ENCODE measurements at regions not wholly inside any gene's neighbourhood (a gene's known extent, or its start where the extent isn't known, plus 50 kb on each side); places are given as distances from the start of the nearest gene placed in this dataset.

- CTCF ChIA-PET = no interaction called here
- no peak for DNase-seq
- no peaks in the 10 kb centered on the region for H3K36me3 Mint-ChIP-seq
- no peaks in the 10 kb centered on the region for H3K27me3 Mint-ChIP-seq
- H3K27ac Mint-ChIP-seq = no peak overlapping the region
- no peak overlapping the region for H3K4me3 Mint-ChIP-seq
- no peaks in the 10 kb centered on the region for H3K4me1 Mint-ChIP-seq
- H3K9me3 Mint-ChIP-seq = peaks cover 17% of the 10 kb centered on the region
Measured at GRCh38 chr12:20232931-20233675, 135.2 kb upstream of the PDE3A start.

DNA sequence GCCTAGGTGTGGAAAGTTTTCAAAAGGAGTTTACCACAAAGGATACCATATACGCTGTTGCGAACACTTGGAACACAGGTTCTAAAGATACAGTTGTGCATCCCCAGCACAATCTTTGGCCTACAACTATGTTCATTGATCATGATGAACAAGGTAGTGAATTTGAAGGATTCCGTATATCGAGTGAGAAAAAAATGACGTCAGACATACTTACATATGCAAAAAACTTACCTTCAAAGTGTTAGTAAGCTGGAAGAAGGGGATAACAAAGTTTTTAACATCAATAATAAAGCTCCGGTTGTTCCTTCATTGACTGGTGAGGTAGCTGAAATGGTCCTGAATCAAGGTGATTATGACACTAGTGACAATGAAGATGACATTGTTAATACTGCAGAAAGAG, 133.9 kb upstream of the PDE3A start:
- Mint-ChIP-seq H3K27ac (no peak overlapping the region), H3K27me3 (no peaks in the 10 kb centered on the region), H3K4me3 (no peak overlapping the region), H3K9me3 (peaks cover 22% of the 10 kb centered on the region), H3K36me3 (no peaks in the 10 kb centered on the region), H3K4me1 (no peaks in the 10 kb centered on the region)
- CTCF ChIA-PET = no interaction called here
- no peak for DNase-seq

DNA sequence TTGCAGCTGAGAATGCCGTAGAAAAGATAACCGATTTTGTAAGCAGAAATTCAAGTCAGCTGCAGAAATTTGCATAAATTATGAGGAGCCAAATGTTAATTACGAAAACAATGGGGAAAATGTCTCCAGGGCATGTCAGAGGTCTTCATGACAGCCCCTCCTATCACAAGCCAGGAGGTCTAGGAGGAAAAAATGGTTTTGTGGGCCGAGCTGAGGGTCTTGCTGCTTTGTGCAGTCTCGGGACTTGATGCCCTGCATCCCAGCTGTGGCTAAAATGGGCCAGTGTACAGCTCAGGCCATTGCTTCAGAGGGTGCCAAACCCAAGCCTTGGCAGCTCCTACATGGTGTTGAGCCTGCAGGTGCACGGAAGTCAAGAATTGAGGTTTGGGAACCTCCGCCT, 131.2 kb upstream of the PDE3A start:
- Mint-ChIP-seq H3K27me3 (no peaks in the 10 kb centered on the region), H3K27ac (no peak overlapping the region), H3K36me3 (no peaks in the 10 kb centered on the region), H3K4me3 (no peak overlapping the region), H3K4me1 (no peaks in the 10 kb centered on the region), H3K9me3 (peaks cover 13% of the 10 kb centered on the region)
- CTCF ChIA-PET = no interaction called here
- no peak for DNase-seq

DNA sequence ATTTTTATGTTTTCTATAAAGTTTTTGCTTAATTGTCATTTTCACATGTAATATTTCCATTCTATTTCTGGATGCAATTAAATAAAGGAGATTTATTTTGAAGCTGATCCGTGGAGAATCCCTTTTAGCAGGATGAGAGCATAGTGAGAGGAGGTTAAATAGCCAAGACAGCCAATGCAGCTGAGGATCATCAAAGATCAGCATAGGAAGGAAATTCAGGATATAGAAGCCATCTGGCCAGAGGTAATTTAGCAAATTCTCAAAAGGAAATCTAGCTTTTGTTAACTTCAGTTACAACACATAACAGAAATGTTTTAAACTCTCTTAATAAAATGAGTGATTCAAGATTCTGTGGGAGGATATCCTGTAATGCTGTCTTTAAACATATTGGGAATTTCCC, 122.8 kb upstream of the PDE3A start:
- CTCF ChIA-PET = no interaction called here
- no peaks in the 10 kb centered on the region for H3K27me3 Mint-ChIP-seq
- H3K27ac Mint-ChIP-seq = no peak overlapping the region
- no peaks in the 10 kb centered on the region for H3K4me1 Mint-ChIP-seq
- peaks cover 4% of the 10 kb centered on the region for H3K9me3 Mint-ChIP-seq
- no peak overlapping the region for H3K4me3 Mint-ChIP-seq
- DNase-seq = no peak
- no peaks in the 10 kb centered on the region for H3K36me3 Mint-ChIP-seq

DNA sequence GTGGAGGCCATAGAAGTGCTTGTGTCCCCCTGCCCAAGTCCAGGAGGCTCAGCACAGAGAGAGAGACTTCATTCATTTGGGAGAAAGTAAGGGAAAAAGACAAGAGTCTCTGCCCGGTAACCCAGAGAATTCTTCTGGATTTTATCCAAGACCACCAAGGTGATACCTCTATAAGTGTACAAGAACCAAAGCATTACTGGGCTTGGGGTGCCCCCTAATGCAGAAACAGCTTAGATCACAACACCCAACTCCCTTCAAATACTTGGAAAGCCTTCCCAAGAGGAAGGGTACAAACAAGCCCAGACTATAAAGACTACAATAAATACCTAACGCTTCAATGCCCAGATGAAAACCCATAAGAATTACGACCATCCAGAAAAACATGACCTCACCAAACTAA, 119.7 kb upstream of the PDE3A start:
- H3K4me3 Mint-ChIP-seq = no peak overlapping the region
- no peak overlapping the region for H3K27ac Mint-ChIP-seq
- H3K4me1 Mint-ChIP-seq = no peaks in the 10 kb centered on the region
- no peaks in the 10 kb centered on the region for H3K36me3 Mint-ChIP-seq
- no peaks in the 10 kb centered on the region for H3K27me3 Mint-ChIP-seq
- DNase-seq = no peak
- CTCF ChIA-PET = no interaction called here
- peaks cover 4% of the 10 kb centered on the region for H3K9me3 Mint-ChIP-seq

DNA sequence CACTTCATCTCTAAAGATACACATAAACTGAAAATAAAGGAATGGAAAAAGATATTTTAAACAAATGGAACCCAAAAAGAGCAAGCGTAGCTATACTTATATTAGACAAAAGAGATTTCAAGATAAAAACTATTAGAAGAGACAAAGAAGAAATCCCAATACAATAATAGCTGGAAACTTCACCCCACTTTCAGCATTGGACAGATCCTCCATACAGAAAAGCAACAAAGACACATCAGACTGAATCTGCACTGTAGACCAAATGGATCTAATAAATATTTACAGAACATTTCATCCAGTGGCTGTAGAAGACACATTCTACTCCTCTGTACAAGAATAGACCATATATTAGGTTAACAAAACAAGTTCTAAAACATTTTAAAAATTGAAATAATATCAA, 117.6 kb upstream of the PDE3A start:
- Mint-ChIP-seq H3K4me3 (no peak overlapping the region), H3K27ac (no peak overlapping the region), H3K36me3 (no peaks in the 10 kb centered on the region), H3K27me3 (no peaks in the 10 kb centered on the region), H3K4me1 (no peaks in the 10 kb centered on the region), H3K9me3 (peaks cover 4% of the 10 kb centered on the region)
- DNase-seq = no peak
- CTCF ChIA-PET = no interaction called here

GRCh38 chr12:20257311-20257710, 111.0 kb upstream of the PDE3A start:
- H3K27ac Mint-ChIP-seq = no peak overlapping the region
- no peaks in the 10 kb centered on the region for H3K4me1 Mint-ChIP-seq
- H3K27me3 Mint-ChIP-seq = no peaks in the 10 kb centered on the region
- no peak for DNase-seq
- no peaks in the 10 kb centered on the region for H3K9me3 Mint-ChIP-seq
- CTCF ChIA-PET = no interaction called here
- no peaks in the 10 kb centered on the region for H3K36me3 Mint-ChIP-seq
- H3K4me3 Mint-ChIP-seq = no peak overlapping the region

DNA sequence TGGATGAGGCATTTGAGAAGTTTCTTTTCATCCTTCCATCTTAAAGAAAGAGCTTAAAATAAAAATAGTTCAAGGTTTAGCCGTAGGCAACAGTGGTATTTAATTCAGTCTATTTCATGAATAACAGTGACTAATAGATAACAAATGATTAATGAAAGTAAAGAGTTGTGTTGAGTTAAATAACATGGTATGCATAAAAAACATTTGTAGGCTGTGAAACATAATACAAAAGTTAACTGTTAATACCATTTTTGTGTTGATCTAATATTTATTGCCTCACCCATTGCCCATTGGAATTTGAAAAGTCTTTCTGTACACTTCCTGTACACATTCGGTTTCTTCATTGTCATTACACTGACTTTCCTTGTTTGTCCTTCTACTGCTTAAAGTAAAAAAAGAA, 108.6 kb upstream of the PDE3A start:
- CTCF ChIA-PET = no interaction called here
- Mint-ChIP-seq H3K9me3 (no peaks in the 10 kb centered on the region), H3K4me3 (no peak overlapping the region), H3K27me3 (no peaks in the 10 kb centered on the region), H3K36me3 (no peaks in the 10 kb centered on the region), H3K27ac (no peak overlapping the region), H3K4me1 (no peaks in the 10 kb centered on the region)
- DNase-seq = no peak

DNA sequence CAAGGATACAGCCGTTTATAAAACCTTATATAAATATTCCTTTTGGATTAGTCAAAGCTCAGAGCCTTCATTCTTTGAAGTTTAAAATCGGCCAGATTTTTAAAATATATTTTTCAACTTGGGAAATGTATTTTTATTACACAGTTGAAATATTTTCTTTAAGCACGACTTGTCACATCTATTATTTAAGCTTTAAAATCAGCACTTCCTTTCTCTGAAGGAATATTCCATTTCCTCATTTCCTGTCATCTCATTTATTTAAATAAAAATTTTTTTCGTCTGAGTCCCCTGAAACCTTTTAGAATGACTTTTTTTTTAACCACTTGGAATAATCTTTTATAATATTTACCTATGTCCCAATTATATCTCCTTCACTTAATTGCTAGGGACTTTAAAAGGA, 107.5 kb upstream of the PDE3A start:
- no peaks in the 10 kb centered on the region for H3K36me3 Mint-ChIP-seq
- H3K4me3 Mint-ChIP-seq = no peak overlapping the region
- H3K9me3 Mint-ChIP-seq = peaks cover 2% of the 10 kb centered on the region
- no peak overlapping the region for H3K27ac Mint-ChIP-seq
- H3K4me1 Mint-ChIP-seq = no peaks in the 10 kb centered on the region
- no peak for DNase-seq
- no peaks in the 10 kb centered on the region for H3K27me3 Mint-ChIP-seq
- CTCF ChIA-PET = no interaction called here

DNA sequence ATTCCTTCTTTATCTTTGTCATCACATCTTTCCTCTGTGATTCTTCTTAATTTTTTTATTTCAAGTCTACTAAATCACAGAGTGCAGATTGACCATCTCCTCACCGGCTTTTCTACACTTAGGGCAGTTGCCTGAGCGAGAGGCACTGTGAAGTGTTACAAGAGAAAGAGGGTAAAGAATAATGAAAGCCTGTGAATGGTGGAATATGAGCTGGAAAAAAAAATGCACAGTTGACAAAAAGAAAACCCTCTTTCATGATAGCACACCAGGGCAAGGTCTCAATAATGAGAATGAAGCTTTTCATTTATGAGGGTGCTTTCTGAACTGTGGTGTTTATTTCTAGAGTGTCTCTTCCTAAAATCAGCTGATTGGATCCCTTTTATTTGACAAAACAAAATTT, 106.2 kb upstream of the PDE3A start:
- Mint-ChIP-seq H3K4me1 (no peaks in the 10 kb centered on the region), H3K27me3 (no peaks in the 10 kb centered on the region), H3K27ac (no peak overlapping the region), H3K4me3 (no peak overlapping the region), H3K9me3 (peaks cover 2% of the 10 kb centered on the region), H3K36me3 (no peaks in the 10 kb centered on the region)
- DNase-seq = no peak
- CTCF ChIA-PET = no interaction called here

DNA sequence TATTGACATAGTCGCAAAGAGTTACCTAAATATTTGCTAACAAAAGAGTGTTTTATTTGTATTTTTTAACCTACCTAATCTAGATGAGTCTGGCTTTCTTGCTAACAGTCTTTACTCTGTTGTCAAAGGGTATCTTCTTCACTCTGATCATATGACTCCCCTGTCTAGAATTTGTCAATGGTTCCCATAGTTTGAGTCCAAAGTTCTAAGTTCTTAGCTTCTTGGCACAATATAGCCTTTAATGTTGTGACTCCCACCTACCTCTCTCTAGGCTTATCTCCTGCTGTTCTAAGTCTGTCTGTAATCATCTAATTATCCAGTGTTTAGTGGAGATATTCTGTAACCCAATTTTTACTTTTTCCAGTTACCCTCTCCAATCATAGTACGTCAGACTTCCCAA, 104.3 kb upstream of the PDE3A start:
- no peak overlapping the region for H3K27ac Mint-ChIP-seq
- no peak for DNase-seq
- no peaks in the 10 kb centered on the region for H3K36me3 Mint-ChIP-seq
- H3K9me3 Mint-ChIP-seq = peaks cover 2% of the 10 kb centered on the region
- CTCF ChIA-PET = no interaction called here
- H3K27me3 Mint-ChIP-seq = no peaks in the 10 kb centered on the region
- no peaks in the 10 kb centered on the region for H3K4me1 Mint-ChIP-seq
- no peak overlapping the region for H3K4me3 Mint-ChIP-seq

GRCh38 chr12:20264608-20265114, 103.7 kb upstream of the PDE3A start:
- CTCF ChIA-PET = no interaction called here
- Mint-ChIP-seq H3K4me1 (no peaks in the 10 kb centered on the region), H3K9me3 (peaks cover 2% of the 10 kb centered on the region), H3K27me3 (no peaks in the 10 kb centered on the region), H3K36me3 (no peaks in the 10 kb centered on the region), H3K27ac (no peak overlapping the region), H3K4me3 (no peak overlapping the region)
- DNase-seq = no peak

DNA sequence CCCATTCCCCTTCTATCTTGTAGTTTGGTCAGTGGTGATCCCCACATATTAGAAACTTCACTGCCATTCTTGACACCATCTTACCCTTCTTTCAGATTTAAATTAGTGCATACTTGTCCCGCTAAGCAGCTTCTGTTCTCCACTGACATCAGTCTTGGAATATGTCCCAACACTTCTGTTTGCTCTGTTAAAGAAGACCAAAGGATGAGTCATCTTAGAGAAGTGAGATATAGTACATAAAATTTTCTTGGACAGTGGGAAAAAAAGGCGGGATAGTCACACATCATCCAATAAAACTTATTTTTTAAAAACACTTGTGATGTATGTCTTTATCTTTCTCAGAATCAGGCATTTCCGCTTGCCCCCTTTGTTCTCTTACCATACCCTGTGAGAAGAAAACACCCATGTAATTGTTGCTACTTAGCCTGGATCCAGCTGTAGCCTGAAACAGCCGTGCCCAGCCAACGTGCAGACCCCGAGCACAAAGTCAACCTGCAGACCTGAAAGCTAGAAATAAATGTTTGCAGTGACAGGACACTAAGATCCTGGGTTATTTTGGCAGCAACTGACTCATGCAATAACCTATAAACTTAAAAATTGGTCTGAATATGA, 100.1 kb upstream of the PDE3A start:
- DNase-seq = no peak
- Mint-ChIP-seq H3K36me3 (no peaks in the 10 kb centered on the region), H3K4me3 (no peak overlapping the region), H3K9me3 (peaks cover 2% of the 10 kb centered on the region), H3K27me3 (no peaks in the 10 kb centered on the region), H3K4me1 (no peaks in the 10 kb centered on the region), H3K27ac (no peak overlapping the region)
- CTCF ChIA-PET = no interaction called here

GRCh38 chr12:20268771-20269170, 99.6 kb upstream of the PDE3A start:
- CTCF ChIA-PET = no interaction called here
- peaks cover 2% of the 10 kb centered on the region for H3K9me3 Mint-ChIP-seq
- no peak for DNase-seq
- H3K36me3 Mint-ChIP-seq = no peaks in the 10 kb centered on the region
- no peak overlapping the region for H3K4me3 Mint-ChIP-seq
- no peaks in the 10 kb centered on the region for H3K27me3 Mint-ChIP-seq
- H3K4me1 Mint-ChIP-seq = no peaks in the 10 kb centered on the region
- no peak overlapping the region for H3K27ac Mint-ChIP-seq

- H3K27me3 Mint-ChIP-seq = no peaks in the 10 kb centered on the region
- no peaks in the 10 kb centered on the region for H3K4me1 Mint-ChIP-seq
- no peak for DNase-seq
Measured at GRCh38 chr12:20269337-20270067, 98.8 kb upstream of the PDE3A start.

More at GRCh38 chr12:20269337-20270067, 98.8 kb upstream of the PDE3A start:
- Mint-ChIP-seq H3K9me3 (peaks cover 2% of the 10 kb centered on the region), H3K27ac (no peak overlapping the region), H3K4me3 (no peak overlapping the region), H3K36me3 (no peaks in the 10 kb centered on the region)
- CTCF ChIA-PET = no interaction called here

Measured in activated naive CD4-positive, alpha-beta T cell treated with anti-CD3 and anti-CD28 coated beads, Interleukin-2, amount 10 ng/mL, durations not matched to agents 7 days and 5 days (primary cell).